Fibroblast of lung (primary cell): ENCODE measurements at regions not wholly inside any gene's neighbourhood (a gene's known extent, or its start where the extent isn't known, plus 50 kb on each side); places are given as distances from the start of the nearest gene placed in this dataset.

ENCODE experiments used
- CTCF ChIP-seq, 2 donors: IDR thresholded peaks in 1 of 2; conservative IDR thresholded peaks in 1 of 2; 1 replicate in 1 of 2; 2 replicates in 1 of 2; pipeline ENCODE4 v1.5.1; 2011 to 2012; ENCODE audit warnings: low read length in 2 of 2, control low read depth in 1 of 2, inconsistent platforms in 1 of 2, low read depth in 1 of 2, mild to moderate bottlenecking in 1 of 2
- EZH2 ChIP-seq: IDR thresholded peaks from 2 replicates; pipeline ENCODE4 v1.5.1; 2012; ENCODE audit warnings: low read length, control low read depth, mild to moderate bottlenecking; ENCODE audit errors: missing control alignments

GRCh38 chrX:69362856-69363255 lies 141.3 kb upstream of the NALF2 start:
- TF ChIP-seq CTCF (conservative IDR thresholded peaks at IDR 0.05 in 1 of 2, IDR thresholded peaks at IDR 0.05 in 1 of 2; ENCODE audit: low read depth in 1 of 2, low read length in 2 of 2) (no peak), EZH2 (no peak)
